B cell (primary cell): ENCODE measurements at regions not wholly inside any gene's neighbourhood (a gene's known extent, or its start where the extent isn't known, plus 50 kb on each side); places are given as distances from the start of the nearest gene placed in this dataset.

Experiments
- EZH2 ChIP-seq: IDR thresholded peaks from 2 replicates; pipeline ENCODE4 v1.6.1; 2012; ENCODE audit warnings: borderline replicate concordance, low read depth, mild to moderate bottlenecking, moderate library complexity, low read length; ENCODE audit not compliant: insufficient read depth, poor library complexity, severe bottlenecking
- TF ChIP-seq, protein P1 (sequence below): fragments of 200-600 bp; IDR thresholded peaks from one replicate; pipeline ENCODE4 v1.8.0; 2022; ENCODE audit warnings: antibody characterized with exemption, mild to moderate bottlenecking

DNA sequence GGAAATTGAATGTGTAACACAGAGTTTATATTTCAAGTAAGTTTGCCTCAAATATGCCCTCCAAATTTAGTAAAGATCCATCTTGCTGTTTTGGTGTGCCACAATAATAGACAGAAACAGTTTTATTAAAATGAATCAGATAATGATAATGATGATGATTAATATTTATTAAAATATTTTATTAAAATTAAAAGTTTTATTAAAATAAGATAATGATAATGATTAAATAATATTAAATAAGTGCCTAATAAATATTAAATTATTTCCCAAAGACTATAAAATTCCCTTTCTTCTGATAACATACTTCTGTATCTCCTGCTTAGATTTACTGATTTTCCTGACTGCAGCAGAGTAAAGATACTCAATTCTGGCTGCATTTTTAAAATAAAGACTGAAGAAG is 134.5 kb downstream of the PRDM13 start:
- TF ChIP-seq EZH2, result no peak
- TF ChIP-seq, protein P1, sequence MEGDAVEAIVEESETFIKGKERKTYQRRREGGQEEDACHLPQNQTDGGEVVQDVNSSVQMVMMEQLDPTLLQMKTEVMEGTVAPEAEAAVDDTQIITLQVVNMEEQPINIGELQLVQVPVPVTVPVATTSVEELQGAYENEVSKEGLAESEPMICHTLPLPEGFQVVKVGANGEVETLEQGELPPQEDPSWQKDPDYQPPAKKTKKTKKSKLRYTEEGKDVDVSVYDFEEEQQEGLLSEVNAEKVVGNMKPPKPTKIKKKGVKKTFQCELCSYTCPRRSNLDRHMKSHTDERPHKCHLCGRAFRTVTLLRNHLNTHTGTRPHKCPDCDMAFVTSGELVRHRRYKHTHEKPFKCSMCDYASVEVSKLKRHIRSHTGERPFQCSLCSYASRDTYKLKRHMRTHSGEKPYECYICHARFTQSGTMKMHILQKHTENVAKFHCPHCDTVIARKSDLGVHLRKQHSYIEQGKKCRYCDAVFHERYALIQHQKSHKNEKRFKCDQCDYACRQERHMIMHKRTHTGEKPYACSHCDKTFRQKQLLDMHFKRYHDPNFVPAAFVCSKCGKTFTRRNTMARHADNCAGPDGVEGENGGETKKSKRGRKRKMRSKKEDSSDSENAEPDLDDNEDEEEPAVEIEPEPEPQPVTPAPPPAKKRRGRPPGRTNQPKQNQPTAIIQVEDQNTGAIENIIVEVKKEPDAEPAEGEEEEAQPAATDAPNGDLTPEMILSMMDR, result no peak
